Loucy (cell line): ENCODE measurements at regions not wholly inside any gene's neighbourhood (a gene's known extent, or its start where the extent isn't known, plus 50 kb on each side); places are given as distances from the start of the nearest gene placed in this dataset.

Experiments used
- EZH2phosphoT487 ChIP-seq: fragments of 200-600 bp; IDR thresholded peaks from 2 replicates; pipeline ENCODE4 v1.6.1; 2018; ENCODE audit warnings: antibody characterized with exemption, mild to moderate bottlenecking, moderate library complexity, borderline replicate concordance
- TF ChIP-seq, protein P1 (sequence below): fragments of 200-600 bp; sonication (generic); conservative IDR thresholded peaks from 2 replicates; pipeline ENCODE4 v1.5.1; 2014; ENCODE audit warnings: mild to moderate bottlenecking, antibody characterized with exemption, low read length

DNA sequence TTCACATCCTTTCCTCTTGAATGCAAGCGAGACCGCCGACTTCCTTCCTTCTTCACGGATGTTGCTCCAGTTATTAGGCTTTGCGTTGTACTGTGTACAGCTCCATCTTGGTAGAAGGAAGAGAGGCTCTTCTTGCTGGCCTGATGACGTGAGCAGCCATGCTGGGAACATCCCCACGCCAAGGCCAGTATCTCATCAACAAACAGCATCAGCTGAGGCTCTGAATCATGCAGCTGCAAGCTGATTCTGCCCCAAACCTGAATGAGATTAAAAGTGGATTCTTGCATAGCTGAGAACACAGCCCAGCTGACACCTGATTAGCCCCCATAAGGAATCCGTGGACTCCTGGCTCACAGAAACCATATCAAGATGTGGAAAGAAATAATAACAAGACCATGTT, 809.6 kb downstream of the EFNB2 start:
- TF ChIP-seq, protein P1, sequence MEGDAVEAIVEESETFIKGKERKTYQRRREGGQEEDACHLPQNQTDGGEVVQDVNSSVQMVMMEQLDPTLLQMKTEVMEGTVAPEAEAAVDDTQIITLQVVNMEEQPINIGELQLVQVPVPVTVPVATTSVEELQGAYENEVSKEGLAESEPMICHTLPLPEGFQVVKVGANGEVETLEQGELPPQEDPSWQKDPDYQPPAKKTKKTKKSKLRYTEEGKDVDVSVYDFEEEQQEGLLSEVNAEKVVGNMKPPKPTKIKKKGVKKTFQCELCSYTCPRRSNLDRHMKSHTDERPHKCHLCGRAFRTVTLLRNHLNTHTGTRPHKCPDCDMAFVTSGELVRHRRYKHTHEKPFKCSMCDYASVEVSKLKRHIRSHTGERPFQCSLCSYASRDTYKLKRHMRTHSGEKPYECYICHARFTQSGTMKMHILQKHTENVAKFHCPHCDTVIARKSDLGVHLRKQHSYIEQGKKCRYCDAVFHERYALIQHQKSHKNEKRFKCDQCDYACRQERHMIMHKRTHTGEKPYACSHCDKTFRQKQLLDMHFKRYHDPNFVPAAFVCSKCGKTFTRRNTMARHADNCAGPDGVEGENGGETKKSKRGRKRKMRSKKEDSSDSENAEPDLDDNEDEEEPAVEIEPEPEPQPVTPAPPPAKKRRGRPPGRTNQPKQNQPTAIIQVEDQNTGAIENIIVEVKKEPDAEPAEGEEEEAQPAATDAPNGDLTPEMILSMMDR, result no peak
- no peak for TF ChIP-seq EZH2phosphoT487
